OCI-LY7 (cell line): ENCODE measurements at regions not wholly inside any gene's neighbourhood (a gene's known extent, or its start where the extent isn't known, plus 50 kb on each side); places are given as distances from the start of the nearest gene placed in this dataset.

ENCODE experiments used
- BruUV-seq: library from RNA; stranded (reverse); fragments of 400-500 nt; replicated peaks from 2 replicates; lab custom pipeline; 2021; lab: Mats Ljungman, UMichigan
- CTCF ChIA-PET: fragments of 300-600 bp; sonication (Branson Sonifier 250); formaldehyde crosslinking; loops from one replicate; lab custom pipeline; 2022; ENCODE audit warnings: antibody characterized with exemption; ENCODE audit not compliant: unreplicated experiment; lab: Charles Lee
- POLR2A ChIA-PET: fragments of 300-600 bp; sonication (Branson Sonifier 250); formaldehyde crosslinking; loops from one replicate; lab custom pipeline; 2022; ENCODE audit warnings: antibody characterized with exemption; lab: Charles Lee
- DNase-seq: peaks from one replicate; pipeline ENCODE4 v3.0.0-alpha.2; 2015; ENCODE audit warnings: low spot score
- H2AFZ ChIP-seq: fragments of 200-600 bp; sonication (generic), shearing (Covaris generic); 2 replicates; pipeline ENCODE4 v1.6.1; 2014; ENCODE audit warnings: mild to moderate bottlenecking, antibody characterized with exemption, low read length, moderate library complexity
- H3K27ac ChIP-seq: fragments of 200-600 bp; sonication (generic); 2 replicates; pipeline ENCODE4 v1.5.1; 2014; ENCODE audit warnings: mixed run types, low read depth, mild to moderate bottlenecking, moderate library complexity, low read length, inconsistent platforms; ENCODE audit not compliant: poor library complexity, severe bottlenecking
- H3K36me3 ChIP-seq: fragments of 200-600 bp; sonication (generic); 2 replicates; pipeline ENCODE4 v1.6.1; 2014; ENCODE audit warnings: mild to moderate bottlenecking, antibody characterized with exemption, low read length, moderate library complexity, mixed read lengths; ENCODE audit not compliant: insufficient read depth
- H3K4me1 ChIP-seq: fragments of 200-600 bp; sonication (generic); 2 replicates; pipeline ENCODE4 v1.5.1; 2014; ENCODE audit warnings: mild to moderate bottlenecking, low read length; ENCODE audit not compliant: insufficient read depth, poor library complexity, severe bottlenecking
- H3K4me2 ChIP-seq: fragments of 200-600 bp; sonication (generic); 2 replicates; pipeline ENCODE4 v1.6.1; 2014; ENCODE audit warnings: mild to moderate bottlenecking, low read length
- H3K4me3 ChIP-seq: fragments of 200-600 bp; sonication (generic); 2 replicates; pipeline ENCODE4 v1.5.1; 2014; ENCODE audit warnings: mild to moderate bottlenecking, low read depth, low read length; ENCODE audit not compliant: poor library complexity, severe bottlenecking
- H3K79me2 ChIP-seq: fragments of 200-600 bp; sonication (generic); 2 replicates; pipeline ENCODE4 v1.6.1; 2016; ENCODE audit warnings: low read depth, mild to moderate bottlenecking, low read length, moderate library complexity, mixed read lengths; ENCODE audit not compliant: insufficient read depth
- H3K9me2 ChIP-seq: fragments of 200-600 bp; sonication (generic); 2 replicates; pipeline ENCODE4 v1.6.1; 2016; ENCODE audit warnings: mild to moderate bottlenecking, low read length, mixed read lengths; ENCODE audit not compliant: insufficient read depth
- H3K9me3 ChIP-seq: fragments of 200-600 bp; sonication (generic); 2 replicates; pipeline ENCODE4 v1.6.1; 2014; ENCODE audit warnings: mild to moderate bottlenecking, mixed run types, low read length, mixed read lengths
- H4K20me1 ChIP-seq: fragments of 200-600 bp; sonication (generic); 2 replicates; pipeline ENCODE4 v1.6.1; 2014; ENCODE audit warnings: mild to moderate bottlenecking, antibody characterized with exemption, low read length, moderate library complexity, mixed read lengths; ENCODE audit not compliant: insufficient read depth
- CTCF ChIP-seq: fragments of 200-600 bp; sonication (generic); conservative IDR thresholded peaks from 2 replicates; pipeline ENCODE4 v1.5.1; 2014; ENCODE audit warnings: mild to moderate bottlenecking, antibody characterized with exemption, low read length, moderate library complexity, mixed read lengths
- EZH2phosphoT487 ChIP-seq: fragments of 200-600 bp; sonication (generic); IDR thresholded peaks from 2 replicates; pipeline ENCODE4 v1.6.1; 2018; ENCODE audit warnings: low read depth, borderline replicate concordance, mild to moderate bottlenecking, mixed run types, antibody characterized with exemption, low read length, moderate library complexity, mixed read lengths
- intact Hi-C: fragments of 100-400 bp; cut with micrococcal nuclease; formaldehyde crosslinking; loops from one replicate; pipeline ENCODE4 v1.10.0; 2022; ENCODE audit not compliant: unreplicated experiment

- no peaks in the 10 kb centered on the region for H3K36me3 ChIP-seq
- ChIA-PET POLR2A (no interaction called here), CTCF (no interaction called here)
- H3K27ac ChIP-seq, result no peak overlapping the region
- no peak overlapping the region for H3K4me2 ChIP-seq
- no peaks in the 10 kb centered on the region for H3K4me1 ChIP-seq
- intact Hi-C loops, result no loop called here
- H2AFZ ChIP-seq, result no peak overlapping the region
- TF ChIP-seq EZH2phosphoT487, result no peak
- no peak for TF ChIP-seq CTCF
- no TSS peak for BruUV-seq
- H3K4me3 ChIP-seq, result no peak overlapping the region
- H4K20me1 ChIP-seq, result no peaks in the 10 kb centered on the region
- no peaks in the 10 kb centered on the region for H3K79me2 ChIP-seq
- H3K9me2 ChIP-seq, result no peaks in the 10 kb centered on the region
- no peaks in the 10 kb centered on the region for H3K9me3 ChIP-seq
- DNase-seq, result no peak
Measured at GRCh38 chr10:44619521-44619920, 234.6 kb upstream of the CXCL12 start.

GRCh38 chr10:44619975-44620374, 235.1 kb upstream of the CXCL12 start:
- H3K4me3 ChIP-seq, result no peak overlapping the region
- DNase-seq, result no peak
- BruUV-seq, result no TSS peak
- CTCF ChIA-PET, result no interaction called here
- H3K9me3 ChIP-seq, result no peaks in the 10 kb centered on the region
- H3K79me2 ChIP-seq, result no peaks in the 10 kb centered on the region
- TF ChIP-seq EZH2phosphoT487 (no peak), CTCF (no peak)
- H3K4me2 ChIP-seq, result no peak overlapping the region
- no peak overlapping the region for H3K27ac ChIP-seq
- H3K36me3 ChIP-seq, result no peaks in the 10 kb centered on the region
- intact Hi-C loops, result no loop called here
- no peaks in the 10 kb centered on the region for H4K20me1 ChIP-seq
- H3K9me2 ChIP-seq, result no peaks in the 10 kb centered on the region
- H2AFZ ChIP-seq, result no peak overlapping the region
- H3K4me1 ChIP-seq, result no peaks in the 10 kb centered on the region
- POLR2A ChIA-PET, result no interaction called here

- no peak for TF ChIP-seq CTCF
- TF ChIP-seq EZH2phosphoT487, result no peak
- Histone ChIP-seq H3K79me2 (no peaks in the 10 kb centered on the region), H3K9me2 (no peaks in the 10 kb centered on the region), H3K36me3 (no peaks in the 10 kb centered on the region), H4K20me1 (no peaks in the 10 kb centered on the region), H2AFZ (no peak overlapping the region), H3K27ac (no peak overlapping the region), H3K9me3 (no peaks in the 10 kb centered on the region), H3K4me1 (no peaks in the 10 kb centered on the region), H3K4me3 (no peak overlapping the region), H3K4me2 (no peak overlapping the region)
- BruUV-seq, result no TSS peak
- CTCF ChIA-PET, result no interaction called here
- DNase-seq, result no peak
- POLR2A ChIA-PET, result no interaction called here
- intact Hi-C loops, result no loop called here
Measured at GRCh38 chr10:44627591-44628354, 242.9 kb upstream of the CXCL12 start.
